Fibroblast of skin of left quadriceps (primary cell): ENCODE measurements at regions not wholly inside any gene's neighbourhood (a gene's known extent, or its start where the extent isn't known, plus 50 kb on each side); places are given as distances from the start of the nearest gene placed in this dataset.
"Not testable (repeated sequence)": the region's sequence is repeated elsewhere in the genome, so short reads cannot be mapped to it uniquely, and the experiment has no call there.

ENCODE experiments used
- DNase-seq, 2 experiments: peaks; one replicate each; pipeline ENCODE4 v3.0.0-alpha.2; 2013; ENCODE audit warnings: low read depth in 2 of 2

- DNase-seq, result no peak
These were observed 51.8 kb upstream of the AGR3 start for GRCh38 chr7:16933296-16934279.

GRCh38 chr7:16934722-16935340 lies 53.0 kb upstream of the AGR3 start:
- no peak for DNase-seq

DNA sequence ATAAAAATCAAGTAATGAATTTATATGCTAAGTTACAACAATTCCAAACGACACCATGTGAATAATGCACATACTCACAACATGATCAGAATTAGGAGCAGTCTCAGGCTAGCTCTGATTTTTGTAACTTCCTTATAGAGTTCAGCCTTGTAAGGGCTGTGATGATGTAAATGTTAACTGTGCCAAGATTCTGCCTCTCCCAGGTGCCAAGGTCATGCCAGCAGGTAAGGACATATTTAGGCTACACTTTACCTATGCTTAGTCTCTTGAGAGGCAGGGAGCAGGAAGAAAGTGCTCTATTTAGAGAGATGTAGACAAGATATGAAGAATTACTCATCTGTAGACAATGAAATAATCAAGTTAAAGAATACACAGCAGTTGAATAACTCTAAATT lies 53.6 kb upstream of the AGR3 start:
- no peak for DNase-seq

DNA sequence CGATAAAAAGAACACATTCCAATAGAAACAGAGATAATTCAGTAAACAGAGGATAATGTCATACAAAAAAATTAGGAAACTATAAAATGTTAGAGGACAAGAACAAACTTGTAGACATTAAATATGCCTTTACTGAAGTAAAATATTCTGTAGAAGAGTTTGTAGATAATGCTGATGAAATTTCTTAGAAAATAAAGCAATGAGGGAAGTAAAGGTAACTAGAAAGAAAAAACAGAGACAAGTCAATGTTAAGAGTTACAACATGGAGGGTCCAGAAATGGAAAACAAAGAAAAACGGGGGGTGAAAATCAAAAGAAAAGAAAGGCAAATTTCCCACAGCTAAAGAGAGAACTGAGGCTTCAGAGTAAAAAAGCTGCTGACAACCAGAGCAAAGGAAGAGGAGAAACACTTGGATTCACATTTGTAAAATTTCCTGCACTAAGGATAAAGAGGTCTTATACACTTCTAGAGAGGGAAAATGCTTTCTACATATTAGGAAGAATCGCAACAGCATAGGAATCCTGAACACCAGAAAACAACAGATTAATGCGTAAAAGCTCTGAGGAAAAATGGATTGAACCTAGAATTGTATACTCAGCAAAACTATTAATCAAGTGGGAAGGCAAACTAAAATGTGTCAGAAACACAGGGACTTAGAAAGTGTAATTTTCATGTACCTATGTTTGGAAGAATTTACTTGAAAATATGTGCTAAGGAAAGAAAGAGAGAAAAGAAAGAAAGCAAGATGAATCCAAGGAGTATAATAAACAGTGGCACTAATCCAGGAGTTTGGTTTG lies 55.0 kb upstream of the AGR3 start:
- no peak for DNase-seq

GRCh38 chr7:16939161-16939560 lies 57.4 kb upstream of the AGR3 start:
- no peak for DNase-seq

DNA sequence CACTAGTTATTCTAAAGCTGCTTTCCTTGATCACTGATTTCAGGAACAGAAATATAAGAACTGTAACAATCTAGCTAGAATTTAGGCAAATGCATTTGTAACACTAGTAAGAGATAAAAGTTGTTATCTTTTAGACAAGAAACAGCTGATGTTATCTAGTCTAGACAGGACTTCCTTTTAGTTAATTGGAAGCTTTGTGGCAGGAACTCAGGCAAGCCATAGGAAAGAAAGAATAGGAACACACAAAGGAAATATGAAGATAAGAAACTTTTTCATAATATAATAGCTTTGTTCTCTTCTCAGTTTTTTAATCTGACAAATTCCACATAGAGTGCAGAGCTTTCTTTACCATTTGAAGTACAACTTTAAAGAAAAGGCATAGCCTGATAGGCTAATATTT lies 59.0 kb upstream of the AGR3 start:
- DNase-seq, result no peak

DNA sequence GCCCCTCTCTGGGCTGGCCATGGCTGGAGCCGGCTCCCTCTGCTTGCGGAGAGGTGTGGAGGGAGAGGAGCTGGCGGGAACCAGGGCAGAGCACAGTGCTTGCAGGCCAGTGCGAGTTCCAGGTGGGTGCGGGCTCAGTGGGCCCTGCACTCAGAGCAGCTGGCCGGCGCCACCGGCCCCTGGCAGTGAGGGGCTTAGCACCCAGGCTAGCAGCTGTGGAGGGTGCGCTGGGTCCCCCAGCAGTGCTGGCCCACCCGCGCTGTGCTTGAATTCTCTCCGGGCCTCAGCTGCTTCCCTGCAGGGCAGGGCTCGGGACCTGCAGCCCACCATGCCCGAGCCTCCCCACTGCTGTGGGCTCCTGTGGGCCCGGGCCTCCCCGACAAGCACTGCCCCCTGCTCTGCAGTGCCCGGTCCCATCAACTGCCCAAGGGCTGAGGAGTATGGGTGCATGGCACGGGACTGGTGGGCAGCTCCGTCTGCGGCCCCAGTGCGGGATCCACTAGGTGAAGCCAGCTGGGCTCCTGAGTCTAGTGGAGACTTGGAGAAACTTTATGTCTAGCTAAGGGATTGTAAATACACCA lies 61.2 kb upstream of the AGR3 start:
- DNase-seq, result no peak

DNA sequence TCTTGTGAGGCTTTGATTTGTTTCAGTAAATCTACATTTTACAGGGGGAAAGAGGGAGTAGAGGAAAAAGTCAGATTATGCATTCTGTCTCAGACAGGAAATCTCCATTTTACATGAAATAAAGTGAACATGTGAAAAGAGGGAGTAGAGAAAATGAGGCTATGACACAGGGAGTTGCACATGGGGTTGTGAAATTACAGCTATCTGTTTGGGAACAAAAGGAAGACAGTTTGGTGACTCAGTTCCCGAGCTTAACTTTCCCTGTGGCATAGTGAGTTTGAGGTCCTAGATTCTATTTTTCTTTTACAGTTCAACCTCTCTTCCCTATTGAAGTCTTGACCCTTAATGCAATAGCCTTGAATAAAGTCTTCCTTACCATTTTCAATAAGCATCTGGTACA lies 63.2 kb upstream of the AGR3 start:
- no peak for DNase-seq

DNA sequence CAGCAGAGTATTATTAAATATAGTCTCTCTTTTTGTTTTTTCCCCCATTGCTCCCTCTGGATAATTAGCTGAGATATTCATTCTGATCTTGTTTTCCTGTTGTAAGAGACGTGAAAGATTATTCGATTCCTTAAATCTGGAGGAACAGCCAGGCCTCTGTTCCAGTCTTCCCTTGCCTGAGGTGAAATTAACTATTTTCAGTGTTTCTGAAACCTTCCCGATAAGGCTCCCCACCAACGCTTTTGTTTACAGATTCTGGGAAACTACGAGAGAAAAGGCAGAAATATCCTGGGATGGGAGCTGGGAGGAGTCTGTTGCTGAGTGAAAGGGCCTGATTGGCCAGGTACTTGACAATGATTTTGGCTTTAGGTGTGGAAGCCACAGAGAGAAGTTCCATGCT lies 63.6 kb upstream of the AGR3 start:
- DNase-seq, result no peak

DNA sequence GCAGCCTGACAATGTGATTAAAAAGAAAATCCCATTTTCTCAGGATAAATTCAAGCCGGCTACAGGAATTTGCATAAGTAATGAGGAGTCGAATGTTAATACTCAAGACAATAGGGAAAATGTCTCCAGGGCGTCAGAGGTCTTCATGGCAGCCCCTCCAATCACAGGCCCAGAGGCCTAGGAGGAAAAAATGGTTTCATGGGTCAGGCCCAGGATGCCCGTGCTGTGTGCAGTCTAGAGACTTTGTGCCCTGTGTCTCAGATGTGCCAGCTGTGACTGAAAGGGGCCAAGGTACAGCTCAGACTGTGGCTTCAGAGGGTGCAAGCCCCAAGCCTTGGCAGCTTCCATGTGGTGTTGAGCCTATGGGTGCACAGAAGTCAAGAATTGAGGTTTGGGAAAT lies 66.3 kb upstream of the AGR3 start:
- not testable (repeated sequence) for DNase-seq

DNA sequence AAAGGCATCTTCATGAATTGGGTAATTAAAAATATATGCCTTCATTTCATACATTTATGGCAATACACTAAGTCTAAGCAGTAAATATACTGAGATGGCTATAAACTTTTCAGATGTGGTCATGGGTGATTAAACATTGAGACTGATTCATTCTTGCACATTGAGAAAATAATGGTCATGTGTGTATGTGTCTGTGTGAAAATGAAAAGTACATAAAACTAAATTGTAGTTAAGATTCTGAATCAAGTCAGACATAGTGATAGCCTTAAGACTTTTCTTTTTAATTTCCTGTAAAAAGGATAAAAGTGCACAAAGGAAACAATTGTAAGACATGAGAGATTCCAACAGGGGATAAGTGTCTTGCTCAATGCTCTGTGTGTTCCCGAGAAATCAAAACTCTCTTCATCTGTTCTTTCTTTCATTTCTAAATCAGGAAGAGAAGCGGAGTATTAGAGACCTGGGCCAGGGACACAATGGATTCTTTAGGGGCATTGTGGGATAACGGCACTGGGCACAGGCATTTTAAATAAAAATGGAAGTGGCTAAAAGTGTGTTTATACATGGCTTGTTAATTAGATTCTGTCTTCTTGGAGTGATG lies 69.8 kb upstream of the AGR3 start:
- peak in 1 of 2 experiments; percentile 11 for DNase-seq

GRCh38 chr7:16954321-16954720 lies 72.5 kb upstream of the AGR3 start:
- no peak for DNase-seq

GRCh38 chr7:16958724-16959123 lies 76.9 kb upstream of the AGR3 start:
- no peak for DNase-seq

GRCh38 chr7:16960337-16960965 lies 78.7 kb upstream of the AGR3 start:
- no peak for DNase-seq

GRCh38 chr7:16961641-16962040 lies 79.9 kb upstream of the AGR3 start:
- DNase-seq, result peak; percentile 12 to 14

DNA sequence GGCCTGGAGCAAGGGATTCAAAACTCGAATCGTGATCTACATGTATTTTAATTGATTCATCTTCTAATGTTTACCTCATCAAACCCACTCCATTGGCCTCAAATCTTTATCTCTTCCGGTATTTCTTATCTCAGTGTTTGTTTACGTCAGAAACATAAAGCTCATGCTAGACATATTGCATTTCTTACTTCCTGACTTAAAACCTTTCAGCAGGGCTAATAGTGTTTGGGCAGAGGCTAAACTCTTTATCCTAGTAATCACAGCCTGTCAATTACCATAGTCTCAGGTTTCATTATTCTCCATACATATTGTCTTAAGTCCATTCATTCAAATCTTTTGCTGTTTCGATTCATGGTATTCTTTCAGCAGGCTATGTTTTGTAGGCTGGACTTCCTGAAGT lies 81.3 kb upstream of the AGR3 start:
- no peak for DNase-seq

- not testable (repeated sequence) for DNase-seq
These were observed 83.9 kb upstream of the AGR3 start for GRCh38 chr7:16965697-16966096.

DNA sequence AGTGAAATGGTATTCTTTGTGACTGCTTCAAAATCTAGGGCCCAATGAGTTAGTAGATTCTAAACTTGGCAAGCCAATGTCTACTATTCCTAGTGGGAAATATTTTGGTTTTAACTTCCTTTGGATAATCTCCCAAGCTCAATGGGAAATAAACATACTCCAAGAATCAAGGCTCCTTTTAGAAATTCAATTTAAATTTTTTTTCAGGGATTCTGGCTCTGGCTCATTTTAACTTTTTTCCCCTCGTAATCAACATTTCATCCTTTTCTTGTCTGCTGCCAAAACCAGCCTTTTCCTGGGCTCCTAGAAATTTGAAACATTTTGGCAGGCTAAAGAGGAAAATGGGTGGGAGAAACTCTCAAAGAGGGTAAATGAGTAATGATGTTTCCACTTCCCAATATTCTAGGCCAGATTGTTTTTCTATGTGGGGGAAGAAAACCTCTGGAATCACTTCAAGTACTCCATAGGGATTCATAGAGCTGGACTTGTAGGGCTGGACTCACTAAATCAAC lies 85.6 kb upstream of the AGR3 start:
- peak; percentile 70 to 71 for DNase-seq

DNA sequence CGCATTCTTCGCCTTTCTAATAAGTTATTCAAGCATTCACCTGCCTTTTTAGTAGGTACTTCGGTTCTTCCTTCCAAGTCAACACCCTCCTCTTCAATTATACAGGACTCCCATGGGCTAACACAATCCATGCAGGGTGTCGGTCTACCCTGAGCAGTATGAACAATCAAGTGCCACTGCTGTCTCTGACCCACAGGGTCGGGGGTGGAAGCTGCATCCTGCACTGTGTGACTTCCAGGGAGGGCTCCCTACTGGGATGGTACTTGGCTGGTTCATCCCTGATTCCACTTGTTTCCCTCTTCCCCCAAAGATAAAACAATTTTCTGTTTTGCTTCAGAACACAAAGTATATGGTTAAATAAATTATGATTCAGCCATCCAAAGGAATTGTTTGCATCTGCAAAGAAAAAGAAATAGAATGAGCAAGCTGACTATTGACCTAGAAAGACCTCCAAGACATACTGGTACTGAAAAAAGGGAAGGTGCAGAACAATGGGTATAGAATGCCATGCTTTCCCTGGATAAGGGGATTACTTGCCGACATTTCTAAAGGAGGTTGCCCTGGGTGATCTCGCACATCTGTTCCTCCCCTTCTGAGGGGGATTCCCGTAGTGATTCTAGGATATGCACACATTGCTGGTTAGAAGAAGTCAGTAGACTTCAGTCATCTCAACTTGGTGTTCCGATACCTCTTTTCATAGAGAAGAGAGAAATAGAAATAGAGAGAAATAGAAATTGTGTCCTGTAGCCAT lies 89.1 kb upstream of the AGR3 start:
- no peak for DNase-seq

GRCh38 chr7:16975712-16976111 lies 93.9 kb upstream of the AGR3 start:
- no peak for DNase-seq
